H1 (cell line): ENCODE measurements at regions not wholly inside any gene's neighbourhood (a gene's known extent, or its start where the extent isn't known, plus 50 kb on each side); places are given as distances from the start of the nearest gene placed in this dataset.

Experiments
- CTCF ChIP-seq, 3 experiments: IDR thresholded peaks; 1 replicate in 2 of 3; 2 replicates in 1 of 3; pipeline versions ENCODE4 v1.5.1 to v1.6.1; 2011; ENCODE audit warnings: low read length in 3 of 3, mild to moderate bottlenecking in 3 of 3, inconsistent platforms in 2 of 3, low read depth in 1 of 3, moderate library complexity in 1 of 3; ENCODE audit not compliant: insufficient read depth in 1 of 3; ENCODE audit errors: control extremely low read depth in 1 of 3
- MAFK ChIP-seq: IDR thresholded peaks from 2 replicates; pipeline ENCODE4 v1.6.1; 2012; ENCODE audit warnings: low read depth, mild to moderate bottlenecking, improper control_type of control experiment, low read length

- TF ChIP-seq CTCF (IDR thresholded peaks at IDR 0.05; ENCODE audit: control extremely low read depth in 1 of 3, insufficient read depth in 1 of 3, low read depth in 1 of 3, low read length in 3 of 3) (no peak), MAFK (no peak)
Observed at GRCh38 chr5:165885623-165886350, 2380.4 kb downstream of the MAT2B start.
